GM19463 (cell line): ENCODE measurements at regions not wholly inside any gene's neighbourhood (a gene's known extent, or its start where the extent isn't known, plus 50 kb on each side); places are given as distances from the start of the nearest gene placed in this dataset.
"Not testable (repeated sequence)": the region's sequence is repeated elsewhere in the genome, so short reads cannot be mapped to it uniquely, and the experiment has no call there.

Source experiments
- ATAC-seq: cut with Tn5 transposase; IDR thresholded peaks from one replicate; pipeline ENCODE4 v1.9.1; 2021; ENCODE audit warnings: mild to moderate bottlenecking, moderate library complexity; ENCODE audit not compliant: unreplicated experiment

DNA sequence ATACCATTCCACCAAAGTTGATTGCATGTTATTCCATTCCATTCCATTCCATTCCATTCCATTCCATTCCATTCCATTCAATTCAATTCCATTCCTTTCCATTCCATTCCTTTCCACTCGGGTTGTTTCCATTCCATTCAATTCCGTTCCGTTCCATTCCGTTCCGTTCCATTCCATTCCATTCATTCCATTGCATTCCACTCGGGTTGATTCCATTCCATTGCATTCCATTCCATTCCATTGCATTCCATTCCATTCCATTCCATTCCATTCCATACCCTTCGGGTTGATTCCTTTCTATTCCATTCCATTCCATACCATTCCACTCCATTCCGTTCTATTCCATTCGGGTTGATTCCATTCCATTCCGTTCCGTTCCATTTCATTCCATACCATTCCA is 166.9 kb downstream of the CWH43 start:
- ATAC-seq: peak; percentile 31

DNA sequence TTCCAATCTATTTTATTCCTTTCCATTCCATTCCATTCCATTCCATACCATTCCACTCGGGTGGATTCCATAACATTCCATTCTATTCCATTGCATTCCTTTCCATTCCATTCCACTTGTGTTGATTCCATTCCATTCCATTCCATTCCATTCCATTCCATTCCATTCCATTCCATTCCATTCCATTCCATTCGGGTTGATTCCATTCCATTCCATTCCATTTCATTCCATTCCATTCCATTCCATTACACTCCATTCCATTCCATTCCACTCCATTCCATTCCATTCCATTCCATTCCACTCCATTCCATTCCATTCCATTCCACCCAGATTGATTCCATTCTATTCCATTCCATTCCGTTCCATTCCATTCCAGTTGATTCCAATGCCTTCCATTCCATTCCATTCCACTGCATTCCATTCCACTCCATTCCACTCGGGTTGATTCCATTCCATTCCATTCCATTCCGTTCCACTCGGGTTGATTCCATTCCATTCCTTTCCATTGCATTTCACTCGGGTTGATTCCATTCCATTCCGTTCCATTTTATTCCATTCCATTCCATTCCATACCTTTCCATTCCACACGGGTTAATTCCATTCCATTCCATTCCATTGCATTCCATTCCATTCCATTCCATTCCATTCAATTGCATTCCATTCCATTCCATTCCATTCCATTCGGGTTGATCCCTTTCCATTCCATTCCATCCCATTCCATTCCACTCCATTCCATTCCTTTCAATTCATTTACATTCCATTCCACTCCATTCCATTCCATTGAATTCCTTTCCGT is 168.4 kb downstream of the CWH43 start:
- ATAC-seq: peak; percentile 55

DNA sequence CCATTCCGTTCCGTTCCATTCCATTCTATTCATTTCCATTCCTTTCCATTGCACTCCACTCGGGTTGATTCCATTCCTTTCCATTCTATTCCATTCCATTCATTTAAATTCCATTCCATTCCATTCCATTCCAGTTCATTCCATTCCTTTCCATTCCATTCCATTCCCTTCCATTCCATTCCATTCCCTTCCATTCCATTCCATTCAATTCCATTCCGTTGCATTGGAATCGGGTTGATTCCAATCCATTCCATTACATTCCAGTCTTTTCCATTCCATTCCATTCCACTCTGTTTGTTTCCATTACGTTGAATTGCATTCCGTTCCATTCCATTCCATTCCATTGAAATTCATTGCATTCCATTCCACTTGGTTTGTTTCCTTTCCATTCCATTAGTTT is 169.2 kb downstream of the CWH43 start:
- ATAC-seq: not testable (repeated sequence)

- ATAC-seq: not testable (repeated sequence)
These were observed 170.2 kb downstream of the CWH43 start for GRCh38 chr4:49156309-49156708.

DNA sequence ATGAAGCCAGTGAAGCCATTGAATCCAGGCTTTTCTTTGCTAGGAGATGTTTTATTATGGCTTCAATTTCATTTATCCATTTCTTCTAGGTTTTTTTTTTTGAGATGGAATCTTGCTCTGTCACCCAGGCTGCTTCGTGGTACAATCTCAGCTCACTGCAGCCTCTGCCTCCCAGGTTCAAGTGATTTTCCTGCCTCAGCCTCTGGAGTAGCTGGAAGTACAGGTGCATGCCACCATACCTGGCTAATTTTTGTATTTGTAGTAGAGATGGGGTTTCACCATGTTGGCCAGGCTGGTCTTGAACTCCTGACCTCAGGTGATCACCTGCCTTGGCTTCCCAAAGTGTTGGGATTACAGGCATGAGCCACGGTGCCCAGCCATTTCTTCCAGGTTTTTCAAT is 171.6 kb downstream of the CWH43 start:
- not testable (repeated sequence) for ATAC-seq

DNA sequence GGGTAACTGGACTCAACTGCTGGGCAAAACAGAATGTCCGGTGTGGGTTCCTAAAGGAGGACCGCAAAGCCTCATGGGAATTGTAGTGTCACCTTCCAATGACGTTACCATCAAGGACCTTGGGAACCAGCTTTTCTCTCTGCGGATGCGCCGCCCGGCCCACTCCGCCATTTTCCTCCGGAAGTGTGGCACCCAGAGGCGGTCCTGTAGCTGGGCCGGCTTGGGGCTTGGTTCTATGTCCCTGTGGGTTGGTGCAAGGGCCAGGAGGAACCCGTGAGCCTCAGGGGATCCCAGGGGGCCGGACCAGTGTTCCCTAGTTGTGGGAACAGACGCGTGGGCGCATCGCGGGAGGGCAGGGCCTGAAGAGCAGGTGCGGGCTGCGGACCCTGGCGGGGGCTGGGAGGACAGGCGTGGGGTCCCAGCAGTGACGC is 175.1 kb downstream of the CWH43 start:
- ATAC-seq: not testable (repeated sequence)

GRCh38 chr4:49164916-49165315 is 178.8 kb downstream of the CWH43 start:
- ATAC-seq: not testable (repeated sequence)

- not testable (repeated sequence) for ATAC-seq
These were observed 191.8 kb downstream of the CWH43 start for GRCh38 chr4:49177847-49178246.

GRCh38 chr4:49181088-49181487 is 195.0 kb downstream of the CWH43 start:
- not testable (repeated sequence) for ATAC-seq

GRCh38 chr4:49211396-49212194 is 225.5 kb downstream of the CWH43 start:
- ATAC-seq: not testable (repeated sequence)

GRCh38 chr4:49213250-49213649 is 227.2 kb downstream of the CWH43 start:
- ATAC-seq: not testable (repeated sequence)

GRCh38 chr4:49213750-49214149 is 227.7 kb downstream of the CWH43 start:
- not testable (repeated sequence) for ATAC-seq

DNA sequence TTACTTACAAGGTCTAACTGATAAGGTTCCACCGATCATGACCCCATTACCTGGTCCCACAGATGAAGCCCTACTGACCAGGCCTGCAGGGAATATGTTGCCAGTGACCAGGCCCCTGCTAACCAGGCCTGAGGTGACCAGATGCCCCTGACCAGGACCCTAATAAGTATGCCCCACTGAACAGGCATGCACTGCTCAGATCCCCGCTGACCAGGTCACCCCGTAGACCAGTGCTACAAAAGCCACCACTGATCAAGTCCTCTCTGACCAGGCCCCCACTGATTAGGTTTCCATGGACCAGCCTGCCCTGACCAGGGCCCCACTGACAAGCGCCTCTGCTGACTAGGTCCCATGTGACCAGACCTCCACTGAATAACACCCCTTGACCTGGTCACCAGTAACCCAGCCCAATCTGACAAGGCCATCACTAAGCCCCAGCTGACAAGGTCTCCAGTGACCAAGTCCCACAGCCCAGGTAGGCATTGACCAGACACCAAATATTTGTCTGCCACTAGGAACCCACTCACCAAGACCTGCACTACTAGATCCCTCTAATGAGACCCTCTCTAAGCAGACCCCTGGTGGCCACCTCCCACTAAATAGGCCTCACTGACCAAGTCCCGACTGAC is 228.5 kb downstream of the CWH43 start:
- not testable (repeated sequence) for ATAC-seq

DNA sequence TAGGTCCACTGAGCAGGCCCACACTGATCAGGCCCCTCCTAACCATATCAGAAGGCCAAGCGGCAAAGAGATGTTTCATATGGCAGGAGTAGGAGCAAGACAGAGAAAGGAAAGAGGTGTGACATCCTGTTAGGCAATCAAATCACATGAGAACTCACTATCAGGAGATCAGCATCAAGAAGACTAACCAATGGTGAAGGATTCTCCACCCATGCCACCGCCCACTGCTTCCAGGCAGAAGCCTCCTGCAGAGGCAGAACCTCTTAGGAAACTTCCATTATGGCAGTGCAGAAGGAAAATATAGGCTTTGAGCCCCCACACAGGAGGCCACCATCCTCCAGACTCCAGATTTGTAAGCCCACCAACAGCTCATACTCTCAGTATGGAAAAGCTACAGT is 229.0 kb downstream of the CWH43 start:
- ATAC-seq: not testable (repeated sequence)

GRCh38 chr4:49216606-49217005 is 230.5 kb downstream of the CWH43 start:
- ATAC-seq: not testable (repeated sequence)

- ATAC-seq: no peak
These were observed 231.4 kb downstream of the CWH43 start for GRCh38 chr4:49217492-49217891.

DNA sequence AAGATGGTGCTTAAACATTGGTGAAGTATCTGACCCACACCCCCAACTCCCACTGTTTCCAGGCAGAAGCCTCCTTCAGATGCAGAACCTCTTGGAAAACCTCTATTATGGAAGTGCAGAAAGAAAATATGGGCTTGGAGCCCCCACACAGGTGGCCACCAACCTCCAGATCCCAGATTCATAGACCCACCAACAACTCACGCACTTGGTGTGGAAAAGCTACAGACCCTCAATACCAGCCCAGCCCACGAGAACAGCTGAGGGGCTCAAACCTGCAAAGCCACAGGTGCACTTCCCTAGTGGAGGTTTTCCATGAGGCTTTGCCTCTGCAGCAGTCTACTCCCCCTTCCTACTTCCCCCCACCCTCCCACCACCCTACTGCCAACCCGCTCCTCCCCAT is 232.0 kb downstream of the CWH43 start:
- ATAC-seq: not testable (repeated sequence)

DNA sequence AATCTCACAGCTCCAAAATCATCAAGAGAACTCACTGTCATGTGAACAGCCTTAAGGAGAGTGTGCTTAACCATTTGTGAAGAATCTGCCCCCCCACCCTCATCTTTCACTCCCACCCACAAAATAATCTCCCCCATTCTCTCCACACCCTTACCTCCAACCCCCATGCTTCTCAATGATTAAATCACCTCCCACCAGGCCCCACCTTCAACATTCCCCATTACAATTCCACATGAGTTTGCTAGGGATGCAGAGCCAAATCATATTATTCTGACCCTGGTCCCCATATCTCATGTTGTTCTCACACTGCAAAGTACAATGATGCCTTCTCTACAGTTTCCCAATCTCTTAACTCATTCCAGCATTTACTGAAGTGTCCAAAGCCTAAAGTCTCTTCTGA is 232.9 kb downstream of the CWH43 start:
- not testable (repeated sequence) for ATAC-seq

GRCh38 chr4:49219489-49220225 is 233.6 kb downstream of the CWH43 start:
- ATAC-seq: not testable (repeated sequence)

DNA sequence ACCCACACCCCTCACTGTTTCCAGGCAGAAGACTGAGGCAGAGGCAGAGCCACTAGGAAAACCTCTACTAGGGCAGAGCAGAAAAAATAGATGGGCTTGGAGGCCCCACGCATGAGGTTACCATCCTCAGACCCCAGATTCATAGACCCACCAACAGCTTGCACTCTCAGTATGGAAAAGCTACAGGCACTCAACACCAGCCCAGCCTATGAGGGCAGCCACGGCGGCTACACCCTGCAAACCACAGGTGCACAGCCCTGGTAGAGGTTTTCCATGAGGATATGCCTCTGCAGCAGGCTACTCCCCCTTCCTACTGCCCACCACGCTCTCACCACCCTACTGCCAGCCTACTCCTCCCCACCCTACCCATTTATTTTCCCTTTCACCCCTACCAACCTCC is 235.1 kb downstream of the CWH43 start:
- no peak for ATAC-seq

DNA sequence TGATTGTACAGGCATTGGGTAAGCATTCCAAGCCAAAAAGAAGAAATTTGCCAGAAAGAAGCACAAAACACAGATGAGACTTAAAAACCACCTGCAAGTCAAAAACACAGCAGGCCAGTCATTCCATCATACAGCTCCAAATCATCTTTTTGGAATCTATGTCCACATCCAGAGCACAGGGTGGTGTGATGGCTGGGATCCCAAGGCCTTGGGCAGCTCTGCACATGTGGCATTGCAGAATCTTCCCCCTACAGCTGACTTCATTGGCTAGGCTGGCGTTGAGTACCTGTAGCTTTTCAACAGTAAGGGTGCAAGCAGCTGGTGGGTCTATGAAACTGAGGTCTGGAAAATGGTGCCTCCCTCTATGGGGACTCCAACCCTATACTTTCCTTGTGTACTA is 236.7 kb downstream of the CWH43 start:
- ATAC-seq: not testable (repeated sequence)
